CD4-positive, alpha-beta T cell treated with Interferon alpha-2 for 1 hour (primary cell): ENCODE measurements at regions not wholly inside any gene's neighbourhood (a gene's known extent, or its start where the extent isn't known, plus 50 kb on each side); places are given as distances from the start of the nearest gene placed in this dataset.

Experiments
- DNase-seq, 2 donors: peaks; one replicate each; pipeline ENCODE4 v3.0.0-alpha.2; 2020 to 2022

GRCh38 chr18:40690062-40690461 is 1265.0 kb upstream of the PIK3C3 start:
- no peak for DNase-seq

- no peak for DNase-seq
These were observed 1267.6 kb upstream of the PIK3C3 start for GRCh38 chr18:40687399-40687798.

- no peak for DNase-seq
These were observed 1268.2 kb upstream of the PIK3C3 start for GRCh38 chr18:40686836-40687235.

GRCh38 chr18:40685219-40685618 is 1269.8 kb upstream of the PIK3C3 start:
- no peak for DNase-seq

GRCh38 chr18:40678318-40678717 is 1276.7 kb upstream of the PIK3C3 start:
- no peak for DNase-seq

- DNase-seq, result no peak
These were observed 1278.4 kb upstream of the PIK3C3 start for GRCh38 chr18:40676668-40677067.

- DNase-seq, result no peak
These were observed 1281.9 kb upstream of the PIK3C3 start for GRCh38 chr18:40673150-40673549.

GRCh38 chr18:40672590-40672989 is 1282.4 kb upstream of the PIK3C3 start:
- no peak for DNase-seq

GRCh38 chr18:40670668-40671375 is 1284.2 kb upstream of the PIK3C3 start:
- DNase-seq, result no peak

GRCh38 chr18:40662898-40663437 is 1292.1 kb upstream of the PIK3C3 start:
- no peak for DNase-seq

- no peak for DNase-seq
These were observed 1301.4 kb upstream of the PIK3C3 start for GRCh38 chr18:40653682-40654081.

DNA sequence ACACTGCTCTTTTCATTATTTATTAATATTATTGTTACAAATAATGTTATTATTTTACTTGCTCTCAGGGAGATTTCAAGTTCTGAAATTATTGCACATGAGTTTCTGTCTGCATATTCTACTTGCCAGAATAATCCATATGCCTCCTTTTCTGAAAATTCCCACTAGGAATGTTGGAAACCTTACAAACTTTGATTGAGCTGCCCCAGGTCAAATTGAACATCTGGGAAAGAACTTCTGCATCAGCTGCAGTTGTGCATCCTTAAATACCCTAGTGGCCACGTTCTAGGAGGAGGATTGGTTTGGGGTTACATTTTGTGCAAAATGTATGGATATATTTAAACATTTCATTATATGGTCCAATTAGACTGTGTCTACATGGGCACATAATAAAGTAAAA is 1302.7 kb upstream of the PIK3C3 start:
- no peak for DNase-seq

- no peak for DNase-seq
These were observed 1303.9 kb upstream of the PIK3C3 start for GRCh38 chr18:40651163-40651562.

DNA sequence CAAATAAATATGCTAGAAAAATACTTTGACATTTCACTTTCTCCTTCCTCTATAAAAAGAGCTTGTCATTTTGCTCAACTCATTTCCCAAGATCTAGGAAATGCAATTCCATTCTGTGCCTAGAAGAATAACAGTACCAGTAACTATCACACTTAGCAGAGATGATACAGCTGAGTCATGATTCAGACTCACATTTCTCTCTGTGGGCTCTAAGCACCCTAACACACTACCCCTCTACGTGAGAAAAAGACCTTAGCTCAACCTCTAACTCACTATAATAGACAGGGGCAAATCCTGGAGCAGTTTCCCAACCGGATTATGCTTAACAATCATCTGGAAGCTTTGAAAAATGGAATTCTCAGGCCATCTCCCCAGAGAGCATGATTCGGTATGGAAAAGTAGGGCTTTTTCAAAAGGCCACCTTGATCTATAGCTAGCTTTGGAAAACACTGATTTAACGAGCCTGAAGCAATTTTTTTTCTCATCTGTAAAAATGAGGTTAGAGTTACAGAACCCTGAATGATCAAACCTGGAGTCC is 1312.3 kb upstream of the PIK3C3 start:
- DNase-seq, result no peak

- no peak for DNase-seq
These were observed 1323.7 kb upstream of the PIK3C3 start for GRCh38 chr18:40631319-40631718.

- no peak for DNase-seq
These were observed 1324.5 kb upstream of the PIK3C3 start for GRCh38 chr18:40630496-40630895.

- no peak for DNase-seq
These were observed 1330.1 kb upstream of the PIK3C3 start for GRCh38 chr18:40624959-40625358.

- DNase-seq, result no peak
These were observed 1341.3 kb upstream of the PIK3C3 start for GRCh38 chr18:40613721-40614120.

GRCh38 chr18:40612356-40612755 is 1342.7 kb upstream of the PIK3C3 start:
- no peak for DNase-seq

DNA sequence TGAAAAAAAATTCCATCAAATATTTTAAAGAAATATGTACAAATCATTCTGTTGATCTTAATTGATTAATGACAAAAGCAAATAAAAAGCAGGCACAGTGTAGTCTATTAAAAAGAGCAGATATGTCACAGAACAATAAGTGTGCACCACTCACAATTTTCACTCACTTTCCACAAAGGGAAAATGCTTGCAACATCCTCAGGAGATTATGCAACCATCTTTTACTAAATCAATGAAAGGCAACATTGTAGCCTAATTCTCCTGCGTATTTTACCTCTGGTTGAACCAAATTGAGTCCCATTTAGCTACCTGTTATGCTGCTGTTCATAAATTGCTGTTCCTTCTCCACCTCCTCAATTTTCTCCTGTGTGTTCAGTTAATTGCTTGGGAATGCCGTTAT is 1346.8 kb upstream of the PIK3C3 start:
- DNase-seq, result no peak

DNA sequence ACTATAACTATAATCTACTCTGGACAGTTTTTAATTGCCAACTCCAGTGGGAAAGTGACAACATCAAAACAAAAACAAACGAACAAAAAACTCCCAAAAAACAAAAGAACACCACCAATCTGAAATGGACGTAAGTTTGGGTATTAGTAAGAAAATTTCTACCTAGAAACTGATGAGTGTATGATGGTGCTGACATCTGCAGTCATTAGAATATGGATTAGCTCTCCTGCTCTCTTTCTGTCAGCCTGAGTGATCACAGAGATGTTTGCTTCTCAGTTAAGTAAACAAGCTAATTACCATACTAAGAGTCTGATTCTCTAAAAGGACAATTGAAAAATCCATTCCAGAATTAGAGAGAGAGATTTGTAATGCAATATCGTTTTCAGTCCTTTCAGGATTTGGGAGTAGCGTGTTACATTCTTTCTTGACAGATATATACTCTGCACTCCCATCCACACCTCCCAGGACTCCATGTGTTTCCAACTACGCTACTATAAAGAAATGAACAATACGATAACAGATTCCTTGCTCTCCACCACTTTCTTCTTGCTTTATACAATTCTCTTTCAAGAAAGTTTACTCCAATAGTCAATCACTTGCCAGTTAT is 1347.4 kb upstream of the PIK3C3 start:
- no peak for DNase-seq

GRCh38 chr18:40606996-40607395 is 1348.0 kb upstream of the PIK3C3 start:
- no peak for DNase-seq

GRCh38 chr18:40583671-40584070 is 1371.4 kb upstream of the PIK3C3 start:
- DNase-seq, result no peak

- no peak for DNase-seq
These were observed 1372.9 kb upstream of the PIK3C3 start for GRCh38 chr18:40582105-40582504.
